NCI-H187 treated with DMSO at 0.1 percent for 48 hours (cell line): ENCODE measurements at regions not wholly inside any gene's neighbourhood (a gene's known extent, or its start where the extent isn't known, plus 50 kb on each side); places are given as distances from the start of the nearest gene placed in this dataset.
"Not testable (repeated sequence)": the region's sequence is repeated elsewhere in the genome, so short reads cannot be mapped to it uniquely, and the experiment has no call there.

Source experiments
- DNase-seq: peaks from one replicate; lab custom pipeline; 2025; lab: John Stamatoyannopoulos, UW

DNA sequence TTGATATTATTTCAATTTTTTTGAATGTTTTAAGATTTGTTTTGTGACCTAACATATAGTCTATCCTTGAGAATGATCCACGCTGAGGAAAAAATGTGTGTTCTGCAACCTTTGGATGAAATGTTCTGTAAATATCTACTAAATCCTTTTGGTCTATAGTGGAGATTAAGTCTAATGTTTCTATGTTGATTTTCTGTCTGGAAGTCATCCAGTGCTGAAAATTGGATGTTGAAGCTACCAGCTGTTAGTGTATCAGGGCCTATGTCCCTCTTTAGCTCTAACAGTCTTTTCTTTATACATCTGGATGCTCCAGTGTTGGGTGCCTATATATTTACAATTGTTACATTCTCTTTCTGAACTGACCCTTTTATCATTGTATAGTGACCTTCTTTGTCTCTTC is 422.3 kb downstream of the TMEM232 start:
- DNase-seq: no peak

DNA sequence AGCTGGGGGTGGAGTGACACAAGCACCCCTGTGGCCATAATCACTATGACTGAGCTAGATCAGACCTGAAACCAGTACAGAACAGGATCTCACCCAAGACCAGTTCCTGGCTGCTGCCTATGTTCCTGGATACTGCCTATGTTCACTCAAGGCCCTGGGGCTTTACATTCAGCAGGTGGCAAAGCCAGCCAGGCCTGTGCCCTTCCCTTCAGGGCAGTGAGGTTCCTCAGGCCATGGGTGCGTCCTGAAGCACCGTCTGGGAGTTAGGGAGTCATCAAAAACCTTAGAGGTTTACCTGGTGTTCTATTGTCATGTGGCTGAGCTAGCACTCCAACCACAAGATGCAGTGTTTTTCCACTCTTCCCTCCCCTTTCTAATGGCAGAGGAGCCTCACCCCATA is 419.8 kb downstream of the TMEM232 start:
- DNase-seq: no peak

DNA sequence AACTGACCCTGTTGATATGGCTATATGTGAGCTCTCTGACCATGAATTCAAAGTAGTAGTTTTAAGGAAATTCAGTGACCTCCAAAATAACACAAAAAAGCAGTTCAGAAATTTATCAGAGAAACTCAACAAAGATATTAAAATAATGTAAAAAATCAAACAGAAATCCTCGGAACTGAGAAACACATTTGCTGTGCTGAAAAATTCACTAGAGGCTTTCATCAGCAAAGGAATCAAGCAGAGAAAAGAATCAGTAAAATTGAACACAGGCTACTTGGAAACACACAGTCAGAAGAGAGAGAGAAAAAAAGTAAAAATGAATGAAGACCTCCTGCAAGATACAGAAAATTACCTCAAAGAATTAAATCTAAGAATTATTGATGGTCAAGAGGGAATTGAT is 417.2 kb downstream of the TMEM232 start:
- no peak for DNase-seq

DNA sequence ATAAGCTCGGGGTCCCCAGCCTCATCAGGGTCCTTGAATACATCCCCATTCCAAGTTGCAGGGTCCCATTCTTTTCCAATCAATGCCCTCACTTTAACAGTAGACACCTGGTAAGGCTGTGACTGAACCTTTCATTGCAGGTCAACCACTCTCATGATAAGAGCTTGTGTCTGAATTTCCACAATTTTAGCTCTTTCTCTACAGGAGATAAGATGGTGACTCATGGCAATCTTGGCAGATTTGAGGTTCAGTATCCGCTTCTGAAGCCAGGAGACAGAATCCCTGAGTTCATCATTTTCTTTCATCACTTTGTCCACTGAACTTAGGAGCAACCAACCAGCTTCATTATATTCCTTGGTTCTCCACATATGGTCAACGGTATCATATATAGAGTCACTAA is 409.9 kb downstream of the TMEM232 start:
- DNase-seq: not testable (repeated sequence)

DNA sequence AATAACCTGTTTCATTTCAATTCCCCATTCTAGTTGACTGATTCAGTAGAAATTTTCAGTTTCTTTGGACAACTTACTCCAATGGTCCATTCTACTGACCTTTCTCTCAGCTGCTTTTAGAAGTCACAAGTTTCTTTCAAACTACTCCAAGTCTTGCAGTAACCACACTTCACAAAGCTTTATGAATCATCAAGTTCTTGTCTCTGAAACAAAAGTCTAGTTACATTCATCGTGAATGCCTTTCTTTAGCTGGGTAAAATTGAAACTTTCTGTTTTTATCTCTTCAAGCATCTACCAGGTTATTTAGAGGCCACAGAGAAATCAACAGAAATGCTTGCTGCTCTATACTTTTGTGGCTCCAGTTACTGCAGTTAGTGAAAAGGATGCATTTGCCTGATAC is 405.4 kb downstream of the TMEM232 start:
- no peak for DNase-seq

DNA sequence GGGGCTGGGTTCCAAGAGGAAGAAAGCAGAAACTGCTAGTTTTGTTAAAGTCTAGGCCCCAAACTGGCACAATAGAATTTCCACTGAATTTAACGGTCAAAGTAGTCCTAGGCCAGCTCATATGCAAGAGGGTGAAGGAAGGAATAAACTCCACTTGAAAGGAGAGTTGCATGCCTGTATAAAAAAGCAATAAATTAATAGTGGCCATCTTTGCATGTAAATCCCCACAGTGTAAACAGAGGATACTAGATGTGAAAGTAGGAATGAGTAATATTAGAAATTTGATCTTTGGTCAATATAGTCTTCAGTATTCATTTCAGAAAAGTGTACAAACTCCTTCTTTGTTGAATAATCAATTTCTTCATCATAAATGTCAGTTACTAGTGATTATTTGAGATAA is 403.1 kb downstream of the TMEM232 start:
- DNase-seq: no peak

DNA sequence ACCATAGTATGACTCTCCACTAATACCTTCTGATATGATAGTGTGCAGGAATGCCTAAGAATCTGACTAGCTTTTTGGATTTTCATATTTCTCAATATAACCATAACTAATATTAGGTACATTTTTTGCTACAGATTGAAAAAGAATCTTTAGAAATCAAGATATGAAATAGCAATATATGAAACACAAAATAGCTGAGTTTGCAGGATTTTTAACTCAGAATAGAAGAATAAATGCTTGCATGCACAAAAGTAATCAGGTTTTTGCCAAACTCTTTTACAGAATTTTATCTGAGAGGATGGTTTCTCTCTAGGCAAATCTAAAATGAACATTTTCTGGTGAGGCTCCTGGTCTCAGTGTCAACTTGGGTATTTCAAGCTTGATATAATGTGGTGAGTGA is 402.6 kb downstream of the TMEM232 start:
- DNase-seq: no peak

DNA sequence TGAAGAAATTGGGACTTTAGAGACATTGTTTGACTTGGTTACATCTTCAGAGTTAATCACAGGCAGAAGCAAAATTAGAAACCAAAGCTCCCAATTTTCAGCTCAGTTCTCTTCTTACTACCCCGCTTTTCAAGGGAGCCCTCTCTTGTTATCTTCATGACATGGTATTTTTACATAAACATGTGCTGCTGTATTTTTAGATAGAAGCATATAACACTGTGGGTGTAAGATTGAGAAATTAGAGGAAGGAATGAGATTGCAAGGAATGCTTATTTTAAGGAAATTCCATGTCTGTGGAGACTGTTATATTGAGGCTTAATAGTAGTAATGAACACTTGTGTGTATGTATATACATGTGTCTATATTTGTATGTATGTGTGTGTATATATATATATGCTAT is 401.6 kb downstream of the TMEM232 start:
- no peak for DNase-seq

DNA sequence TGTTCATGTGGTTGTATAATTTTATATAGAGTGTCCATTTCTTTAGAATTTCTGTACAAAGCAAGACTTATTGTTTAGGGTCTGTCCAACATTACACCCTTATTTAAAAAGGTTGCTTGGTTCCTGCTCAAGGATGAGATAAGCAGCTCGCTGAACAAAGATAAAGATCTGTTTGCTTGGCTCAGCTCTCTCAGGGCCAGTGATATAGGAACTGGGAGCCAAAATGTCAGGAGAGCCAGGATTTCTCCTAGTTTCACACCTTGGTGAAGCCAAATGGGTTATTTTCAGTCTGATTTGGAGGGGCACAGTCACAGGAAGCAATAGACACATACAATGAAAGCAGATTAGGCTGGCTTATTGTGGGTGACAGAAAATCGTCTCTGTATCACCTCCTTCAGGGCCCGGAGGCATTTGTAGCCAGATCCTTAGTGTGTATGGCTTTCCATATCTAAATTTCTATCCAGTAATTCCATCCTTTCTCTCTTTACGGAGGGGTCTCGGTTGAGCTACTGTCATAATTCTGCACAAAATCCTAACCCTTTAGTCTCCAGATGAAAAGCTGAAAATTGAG is 396.4 kb downstream of the TMEM232 start:
- no peak for DNase-seq

DNA sequence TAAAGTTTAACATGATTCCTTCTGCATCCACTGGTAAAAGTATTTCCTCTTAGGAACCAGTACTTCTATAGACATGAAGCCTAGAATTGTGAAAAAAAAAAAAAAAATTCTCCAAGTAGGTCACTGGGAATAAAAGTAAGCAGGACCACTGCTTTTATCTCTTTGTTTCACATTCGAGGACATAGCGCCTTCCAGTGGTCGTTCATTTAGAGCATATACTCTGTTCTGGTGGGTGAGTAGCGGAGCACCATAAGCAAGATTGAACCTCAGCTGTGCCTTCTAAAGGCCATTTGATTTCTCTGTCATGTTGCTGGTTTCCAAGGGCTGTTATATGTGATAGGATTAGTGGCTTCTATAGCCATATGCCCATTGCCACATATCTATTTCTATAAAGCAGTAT is 393.1 kb downstream of the TMEM232 start:
- no peak for DNase-seq

DNA sequence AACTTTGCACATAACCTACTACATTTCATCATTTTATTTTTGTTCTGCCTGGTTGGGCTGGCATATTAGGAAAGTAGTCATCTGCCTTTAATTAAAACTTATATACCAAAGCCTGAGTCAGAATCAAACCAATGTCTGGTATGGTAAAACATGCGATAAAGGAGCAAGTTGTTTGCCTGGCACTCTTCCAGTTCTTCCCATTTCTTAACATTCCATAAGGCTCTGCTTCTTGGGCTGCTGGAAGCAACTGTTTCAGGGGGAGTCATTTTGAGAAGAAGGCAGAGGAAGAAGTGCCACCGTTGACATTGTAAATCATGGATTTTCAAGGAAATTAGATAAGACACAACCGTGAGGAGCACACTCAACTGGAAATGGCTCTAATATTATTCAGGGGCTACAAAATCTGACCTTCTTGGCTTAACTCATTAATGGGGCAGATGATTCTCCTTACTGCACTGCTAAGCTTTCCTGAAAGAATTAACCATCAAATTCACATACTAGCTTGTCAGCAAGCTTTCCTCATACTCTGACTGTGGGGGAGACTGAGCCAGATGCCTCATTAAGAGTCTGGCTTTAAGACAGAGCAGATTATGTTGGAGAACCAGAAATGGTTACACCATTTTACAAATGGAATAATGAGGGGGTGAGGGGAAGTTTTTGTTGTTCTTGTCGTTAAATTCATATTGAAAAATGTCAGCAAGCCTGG is 391.0 kb downstream of the TMEM232 start:
- no peak for DNase-seq

DNA sequence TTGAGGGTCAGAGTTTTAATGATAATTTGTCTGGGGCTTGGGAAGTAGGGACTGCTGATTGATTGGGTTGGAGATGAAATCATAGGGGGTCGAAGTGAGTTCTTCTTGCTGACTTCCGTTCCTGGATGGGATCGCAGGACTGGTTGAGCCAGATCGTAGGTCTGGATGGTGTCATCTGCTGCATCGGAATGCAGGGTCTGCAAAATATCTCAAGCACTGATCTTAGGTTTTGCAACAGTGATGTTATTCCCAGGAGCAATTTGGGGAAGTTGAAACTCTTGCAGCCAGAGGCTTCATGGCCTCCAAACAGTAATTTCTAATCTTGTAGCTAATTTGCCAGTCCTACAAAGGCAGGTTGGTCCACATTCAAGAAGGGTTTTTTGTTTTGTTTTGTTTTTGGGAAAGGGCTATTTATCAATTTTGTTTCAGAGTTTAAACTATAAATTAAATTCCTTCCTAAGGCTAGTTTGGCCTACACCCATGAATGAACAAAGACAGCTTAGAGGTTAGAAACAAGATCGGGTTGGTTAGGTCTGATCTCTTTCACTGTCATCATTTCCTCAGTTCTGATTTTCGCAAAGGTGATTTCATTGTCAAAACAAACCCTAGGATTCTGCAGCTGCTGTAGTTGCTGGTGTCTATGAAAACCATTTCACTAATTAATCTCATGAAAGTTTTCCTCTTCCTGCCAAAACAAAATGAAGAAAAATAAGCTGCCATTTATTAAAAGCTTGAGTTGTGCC is 388.0 kb downstream of the TMEM232 start:
- no peak for DNase-seq

DNA sequence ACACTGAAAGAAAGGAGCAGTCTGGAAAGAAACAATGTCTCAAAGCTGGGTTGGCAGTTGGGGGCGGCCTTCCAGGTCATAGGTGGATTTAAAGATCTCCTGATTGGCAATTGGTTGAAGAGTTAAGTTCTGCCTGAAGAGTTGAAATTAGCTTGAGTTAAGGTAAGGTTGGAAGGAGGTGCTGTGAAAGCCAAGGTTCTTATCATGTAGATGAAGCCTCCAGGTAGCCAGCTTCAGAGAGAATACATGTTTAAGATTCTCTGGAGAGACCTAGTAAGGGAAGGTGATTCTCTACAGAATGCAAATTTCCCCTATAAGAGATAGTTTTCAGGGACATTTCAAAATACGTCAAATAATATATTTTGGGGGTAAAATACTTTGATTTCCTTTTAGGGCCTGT is 387.1 kb downstream of the TMEM232 start:
- DNase-seq: no peak

DNA sequence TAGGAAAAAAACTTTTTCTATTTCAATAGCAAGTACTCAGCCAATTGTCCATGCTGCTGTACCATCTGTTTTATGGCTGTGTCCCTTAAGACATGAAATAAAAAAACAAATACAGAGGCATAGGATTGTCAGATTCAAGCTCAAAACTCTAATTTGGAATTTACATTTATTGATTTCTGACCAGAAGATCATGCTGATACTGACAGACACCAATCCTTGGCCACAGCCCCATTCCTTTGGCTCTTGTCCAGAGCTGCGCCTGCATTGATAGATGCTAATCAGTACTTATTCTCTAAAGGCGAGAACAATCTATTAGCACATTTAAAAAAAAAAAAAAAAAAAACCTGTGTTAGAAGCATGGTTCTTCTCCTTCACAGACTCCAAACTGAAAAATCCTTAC is 384.6 kb downstream of the TMEM232 start:
- no peak for DNase-seq

DNA sequence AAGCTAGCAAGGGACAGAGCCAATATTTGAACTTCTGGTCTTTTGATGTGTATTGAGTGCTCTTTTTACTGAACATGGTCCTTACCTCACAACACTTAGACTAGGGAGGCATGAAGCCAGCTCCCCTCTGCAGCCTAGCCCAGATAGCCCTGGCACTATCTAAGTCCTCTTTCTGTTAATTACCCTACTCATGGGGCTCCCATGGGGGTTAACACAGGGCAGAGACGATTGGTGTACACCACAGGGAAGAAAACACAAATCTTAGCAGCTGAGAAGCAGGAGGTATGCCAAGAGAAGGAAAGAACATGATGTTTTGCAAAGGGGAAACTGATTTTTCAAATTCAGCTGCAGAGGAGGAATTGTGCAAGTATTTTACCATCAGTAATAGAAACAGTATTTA is 383.8 kb downstream of the TMEM232 start:
- DNase-seq: no peak

DNA sequence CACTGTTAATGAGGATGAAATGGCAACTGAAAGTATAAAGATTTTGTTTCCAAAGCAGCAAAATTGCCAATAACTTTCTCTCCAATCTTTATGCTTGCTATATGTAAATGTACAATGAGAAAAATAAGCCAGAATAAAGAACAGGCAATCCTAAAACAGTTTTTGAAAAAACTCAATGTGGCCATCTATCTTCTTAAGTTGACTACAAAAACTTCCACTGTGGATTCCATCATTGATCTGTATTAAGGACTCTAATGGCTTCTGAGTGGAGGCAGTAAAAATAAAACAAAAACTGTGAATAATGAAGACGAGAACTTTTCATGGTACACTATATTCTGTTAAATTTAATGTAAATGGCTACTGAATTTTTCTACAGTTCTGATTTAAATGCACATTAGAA is 382.9 kb downstream of the TMEM232 start:
- DNase-seq: no peak

DNA sequence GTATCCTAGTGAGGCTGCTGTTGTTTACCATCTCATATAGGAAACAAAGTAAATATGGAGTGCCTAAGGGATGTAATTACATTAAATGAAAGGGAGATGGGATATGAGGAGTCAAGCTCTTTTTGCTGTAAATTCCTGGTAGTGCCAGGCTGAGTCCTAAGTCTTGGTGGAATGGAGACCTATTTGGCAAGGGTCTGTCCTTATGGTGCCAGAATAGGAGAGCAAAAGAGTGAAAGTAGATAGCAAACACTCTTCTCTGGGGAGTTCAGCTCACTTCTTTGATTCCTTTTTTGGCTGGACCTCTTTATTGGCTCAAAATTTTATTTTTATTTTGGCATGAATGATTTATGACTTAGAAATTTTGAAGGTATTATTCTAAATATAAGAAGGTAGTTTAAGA is 380.8 kb downstream of the TMEM232 start:
- DNase-seq: no peak

DNA sequence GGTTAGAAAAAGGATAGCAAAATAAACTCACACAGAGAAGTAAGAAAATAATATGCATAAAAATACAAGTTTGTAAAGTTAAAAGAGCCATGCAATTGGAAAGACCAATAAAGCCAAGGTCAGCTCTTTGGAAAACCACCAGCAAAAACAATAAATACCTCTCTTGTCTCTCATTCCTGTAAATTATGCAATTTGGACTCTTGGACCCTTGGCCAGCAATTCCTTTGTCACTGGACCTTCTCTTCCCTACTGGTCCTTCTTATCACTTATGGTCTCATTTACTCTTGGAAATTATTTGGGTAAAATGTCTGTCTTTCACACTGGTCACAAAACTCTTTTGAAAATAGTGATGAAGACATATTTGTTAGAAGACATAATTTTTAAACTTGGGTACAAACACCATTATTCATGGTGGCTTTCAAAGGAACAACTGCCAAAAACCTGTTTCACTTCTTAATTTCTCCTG is 379.5 kb downstream of the TMEM232 start:
- no peak for DNase-seq

DNA sequence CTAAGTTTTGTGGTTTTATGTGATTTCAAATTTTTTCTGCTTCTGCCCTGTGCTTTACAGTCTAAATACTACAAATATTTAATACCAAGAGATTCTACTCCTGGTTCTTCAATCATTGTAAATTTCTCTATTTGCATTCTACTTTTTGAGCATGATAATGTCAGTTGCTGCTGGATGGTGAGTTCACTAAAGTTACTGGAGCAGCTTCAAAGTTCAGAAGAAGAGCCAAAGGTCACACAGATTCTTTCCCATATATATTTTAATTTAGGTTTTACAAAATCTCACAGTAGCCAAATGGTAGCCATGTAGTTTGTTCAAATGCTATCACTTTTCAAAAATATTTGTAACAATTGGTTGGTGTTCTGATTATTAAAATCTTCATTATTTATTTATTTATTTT is 378.7 kb downstream of the TMEM232 start:
- DNase-seq: no peak

DNA sequence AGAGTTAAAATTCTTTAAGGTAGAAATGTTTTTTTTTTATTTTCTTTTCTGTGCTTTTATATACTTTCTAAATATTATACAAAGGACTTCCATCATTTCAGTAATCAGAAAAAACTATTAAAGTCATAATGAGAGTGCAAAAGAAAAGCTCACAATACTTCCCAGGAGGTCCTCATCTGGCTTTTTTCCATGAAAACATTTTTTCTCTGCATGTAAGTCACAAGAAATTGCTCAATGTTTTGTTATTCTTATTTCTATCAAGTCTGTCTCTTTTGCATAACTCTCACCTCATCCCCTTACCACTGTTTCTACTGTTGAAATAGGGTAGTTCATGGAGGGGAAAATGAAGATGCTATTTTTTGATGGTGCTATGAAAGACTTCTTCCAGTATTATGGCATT is 375.0 kb downstream of the TMEM232 start:
- no peak for DNase-seq

DNA sequence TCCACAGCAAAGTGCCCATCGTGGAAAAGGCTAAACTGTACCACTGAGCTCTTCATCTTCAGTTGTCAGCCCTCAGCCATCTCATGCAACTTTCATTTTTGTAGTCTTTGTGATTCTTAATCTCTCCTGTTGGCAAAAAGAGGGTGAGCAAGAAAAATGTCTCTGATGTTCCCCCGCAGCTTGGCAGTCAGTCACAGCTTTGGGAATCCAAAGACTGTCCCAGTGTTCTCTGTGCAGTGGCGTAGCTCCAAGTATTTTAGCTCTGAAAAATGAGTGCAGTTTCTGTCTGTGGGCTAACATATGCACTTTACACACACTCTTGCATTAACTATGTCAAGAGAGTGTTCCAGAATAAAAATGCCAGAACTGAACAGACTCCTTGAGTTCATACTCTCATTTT is 372.2 kb downstream of the TMEM232 start:
- DNase-seq: no peak

DNA sequence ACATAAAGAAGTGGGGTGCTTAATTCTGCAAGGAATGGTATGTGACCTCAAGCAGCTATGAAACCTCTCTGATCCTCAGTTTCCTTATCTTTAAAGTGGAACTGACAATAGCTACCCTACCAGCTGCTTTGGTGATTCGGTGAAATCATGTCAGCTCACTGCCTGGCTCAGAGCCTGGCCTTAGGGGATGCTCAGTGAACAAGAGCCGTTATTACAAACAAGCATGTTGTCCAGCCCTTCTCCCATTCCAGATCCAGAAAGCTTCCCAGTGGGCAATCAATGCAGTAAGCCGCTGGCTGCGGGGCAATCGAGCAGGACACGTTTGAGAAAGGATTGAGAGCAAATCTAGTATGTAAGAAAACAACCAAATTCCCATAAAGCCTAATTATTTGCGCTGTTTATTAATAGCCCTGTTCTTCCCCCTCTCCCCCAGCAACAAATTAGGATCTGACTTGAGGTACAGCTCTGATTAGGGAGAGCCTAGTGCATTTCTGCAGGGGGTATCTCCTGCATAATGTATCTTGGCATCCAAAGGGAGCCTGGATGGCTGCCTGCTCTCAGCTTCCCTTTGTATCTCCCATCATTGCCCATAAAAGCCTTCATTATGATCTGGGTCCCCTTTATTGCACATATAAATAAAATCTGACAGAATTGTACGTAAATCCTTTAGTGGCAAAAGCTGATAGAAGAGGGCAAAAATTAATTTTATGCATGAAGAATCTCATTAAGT is 371.4 kb downstream of the TMEM232 start:
- no peak for DNase-seq

DNA sequence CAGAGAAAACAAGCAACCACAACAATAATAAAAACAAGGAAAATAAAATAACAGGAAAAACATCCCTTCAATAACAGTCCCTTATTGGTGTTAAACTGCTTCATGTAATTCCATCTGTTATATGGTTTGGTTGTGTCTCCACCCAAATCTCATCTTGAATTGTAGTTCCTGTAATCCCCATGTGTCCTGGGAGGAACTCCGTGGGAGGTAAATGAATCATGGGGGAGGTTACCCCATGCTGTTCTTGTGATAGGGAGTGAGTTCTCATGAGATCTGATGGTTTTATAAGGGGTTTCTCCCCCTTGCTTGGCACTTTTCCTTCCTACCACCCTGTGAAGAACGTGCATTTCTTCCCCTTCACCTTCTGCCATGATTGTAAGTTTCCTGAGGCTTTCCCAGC is 369.8 kb downstream of the TMEM232 start:
- no peak for DNase-seq
